ENCODE measurements at regions not wholly inside any gene's neighbourhood (a gene's known extent, or its start where the extent isn't known, plus 50 kb on each side); places are given as distances from the start of the nearest gene placed in this dataset.

- no peak for DNase-seq (ENCODE audit: low read depth)
- no peak overlapping the region for H3K4me3 ChIP-seq (ENCODE audit: low read length)
- no peak for TF ChIP-seq CTCF (conservative IDR thresholded peaks at IDR 0.05; ENCODE audit: low read length)
Observed at GRCh38 chr13:74046431-74046830, 87.8 kb downstream of the KLF12 start.

DNA sequence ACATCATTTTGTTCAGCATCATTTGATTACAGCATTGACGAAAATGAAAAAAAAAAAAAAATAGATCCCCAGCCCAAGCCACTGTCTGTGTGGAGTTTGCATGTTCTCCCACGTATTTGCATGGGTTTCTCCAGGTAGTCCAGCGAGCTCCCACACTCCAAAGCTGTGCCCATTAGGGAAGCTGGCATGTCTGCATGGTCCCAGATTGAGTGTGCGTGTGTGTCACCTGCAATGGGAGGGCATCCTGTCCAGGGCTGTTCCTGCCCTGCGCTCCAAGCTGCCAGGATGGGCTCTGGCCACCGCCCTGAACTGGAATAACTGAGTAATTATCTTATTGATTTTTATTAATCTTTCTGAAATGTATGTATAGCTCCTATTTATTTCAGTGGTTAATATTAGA is 88.6 kb downstream of the KLF12 start:
- no peak for DNase-seq (ENCODE audit: low read depth)
- no peak for TF ChIP-seq CTCF (conservative IDR thresholded peaks at IDR 0.05; ENCODE audit: low read length)
- no peak overlapping the region for H3K4me3 ChIP-seq (ENCODE audit: low read length)

- H3K4me3 ChIP-seq (ENCODE audit: low read length), result no peak overlapping the region
- no peak for TF ChIP-seq CTCF (conservative IDR thresholded peaks at IDR 0.05; ENCODE audit: low read length)
- no peak for DNase-seq (ENCODE audit: low read depth)
Observed at GRCh38 chr13:74043237-74043636, 91.0 kb downstream of the KLF12 start.

DNA sequence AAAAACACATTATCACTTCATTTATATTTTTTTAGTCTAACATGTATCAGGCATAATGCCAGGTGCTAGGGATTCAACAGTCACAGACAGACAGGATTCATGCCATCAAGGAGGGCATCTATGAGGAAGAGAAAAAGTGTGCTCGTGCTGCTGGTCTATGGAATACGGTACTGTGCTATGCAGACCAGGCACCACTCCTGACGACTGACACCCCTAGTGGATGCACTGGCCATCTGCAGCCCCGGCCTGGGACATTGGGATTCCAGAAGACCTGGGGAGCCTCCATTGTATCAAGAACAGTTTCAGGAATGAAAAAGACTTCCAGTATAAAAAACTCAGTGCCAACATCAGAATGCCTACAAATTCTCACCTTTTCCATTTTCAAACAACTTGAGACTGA is 94.0 kb downstream of the KLF12 start:
- peak; percentile 37 for TF ChIP-seq CTCF (conservative IDR thresholded peaks at IDR 0.05; ENCODE audit: low read length)
- no peak overlapping the region for H3K4me3 ChIP-seq (ENCODE audit: low read length)
- DNase-seq (ENCODE audit: low read depth), result no peak

DNA sequence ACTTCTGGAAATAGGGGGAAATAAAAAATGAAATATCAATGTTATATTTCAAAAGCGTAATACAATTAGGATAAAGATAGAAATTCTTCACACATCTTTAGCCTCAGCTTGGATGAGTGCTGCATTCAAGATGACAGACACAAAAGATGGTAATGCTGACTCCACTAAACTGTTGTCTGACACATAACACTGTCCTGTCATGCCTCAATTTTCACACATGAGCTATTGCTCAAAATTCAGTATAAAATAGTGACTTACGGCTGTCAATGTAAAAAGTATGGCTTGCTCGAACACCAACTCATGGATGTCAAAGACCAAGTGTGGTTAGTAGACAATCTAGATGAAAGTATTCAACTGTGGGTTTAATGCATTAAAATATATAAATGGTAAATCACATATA is 94.5 kb downstream of the KLF12 start:
- no peak for TF ChIP-seq CTCF (conservative IDR thresholded peaks at IDR 0.05; ENCODE audit: low read length)
- H3K4me3 ChIP-seq (ENCODE audit: low read length), result no peak overlapping the region
- DNase-seq (ENCODE audit: low read depth), result no peak

- no peak for TF ChIP-seq CTCF (conservative IDR thresholded peaks at IDR 0.05; ENCODE audit: low read length)
- DNase-seq (ENCODE audit: low read depth), result no peak
- H3K4me3 ChIP-seq (ENCODE audit: low read length), result no peak overlapping the region
Observed at GRCh38 chr13:74039154-74039553, 95.0 kb downstream of the KLF12 start.

GRCh38 chr13:74037762-74038161 is 96.4 kb downstream of the KLF12 start:
- no peak for TF ChIP-seq CTCF (conservative IDR thresholded peaks at IDR 0.05; ENCODE audit: low read length)
- no peak overlapping the region for H3K4me3 ChIP-seq (ENCODE audit: low read length)
- no peak for DNase-seq (ENCODE audit: low read depth)

Data from AG10803 (cell line).